Fibroblast of skin of left biceps (primary cell): ENCODE measurements at regions not wholly inside any gene's neighbourhood (a gene's known extent, or its start where the extent isn't known, plus 50 kb on each side); places are given as distances from the start of the nearest gene placed in this dataset.

Source experiments
- DNase-seq, 2 experiments: peaks; one replicate each; pipeline ENCODE4 v3.0.0-alpha.2; 2013; ENCODE audit warnings: low read depth in 2 of 2

DNA sequence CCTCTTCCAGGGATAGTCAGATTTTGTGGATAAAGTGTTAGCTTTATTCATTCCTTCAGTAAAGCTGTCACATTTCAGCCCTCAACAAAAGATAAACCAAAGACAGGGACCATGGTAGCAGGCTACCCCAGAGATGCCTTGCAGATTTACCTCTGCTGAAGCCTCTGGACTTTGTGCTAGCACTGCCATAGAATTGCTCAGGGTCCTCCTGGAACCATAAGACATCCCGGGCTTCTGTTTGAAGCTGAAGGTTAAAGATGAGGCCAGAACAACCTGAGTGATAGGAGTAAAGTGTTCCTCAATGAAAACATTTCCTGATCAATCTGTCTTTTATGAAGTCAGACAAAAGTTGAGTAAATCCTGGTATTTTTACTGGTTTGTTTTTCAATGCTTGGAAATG is 57.5 kb upstream of the ARL15 start:
- no peak for DNase-seq

DNA sequence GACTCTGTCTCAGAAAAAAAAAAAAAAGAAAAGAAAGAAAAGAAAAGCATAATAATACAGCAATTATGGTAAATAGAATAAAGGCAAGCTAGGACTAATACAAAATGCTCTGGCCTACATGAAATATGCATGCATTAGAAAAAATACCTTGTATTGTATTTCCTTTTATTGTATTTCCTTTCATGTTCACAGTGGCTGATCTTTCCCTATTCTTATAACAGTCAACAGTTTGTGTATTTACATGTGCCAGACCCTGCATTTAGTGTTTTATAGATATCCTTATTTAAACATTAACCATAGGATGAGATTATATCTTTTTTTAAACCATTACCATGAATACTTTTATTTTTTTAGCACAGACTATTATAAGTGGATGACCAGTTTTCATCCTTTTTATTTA is 56.3 kb upstream of the ARL15 start:
- DNase-seq: no peak

DNA sequence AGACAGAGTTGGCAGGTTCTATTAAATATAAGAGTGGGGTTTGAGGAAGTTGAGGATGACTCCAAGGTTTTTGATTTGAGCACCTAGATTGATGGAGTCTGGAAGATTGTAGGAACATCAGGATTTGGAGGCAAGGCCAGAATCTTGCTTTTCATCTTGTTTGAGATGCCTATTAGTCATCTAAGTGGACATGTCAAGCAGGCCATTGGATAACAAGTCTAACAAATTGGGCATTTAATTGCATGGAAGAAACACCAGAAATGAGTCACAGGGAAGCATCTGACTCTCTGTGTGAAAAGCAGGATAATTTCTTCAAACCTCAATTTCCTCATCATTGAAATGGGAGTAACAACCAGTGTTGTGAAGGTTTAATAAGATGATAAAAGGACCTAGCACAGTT is 53.3 kb upstream of the ARL15 start:
- no peak for DNase-seq

DNA sequence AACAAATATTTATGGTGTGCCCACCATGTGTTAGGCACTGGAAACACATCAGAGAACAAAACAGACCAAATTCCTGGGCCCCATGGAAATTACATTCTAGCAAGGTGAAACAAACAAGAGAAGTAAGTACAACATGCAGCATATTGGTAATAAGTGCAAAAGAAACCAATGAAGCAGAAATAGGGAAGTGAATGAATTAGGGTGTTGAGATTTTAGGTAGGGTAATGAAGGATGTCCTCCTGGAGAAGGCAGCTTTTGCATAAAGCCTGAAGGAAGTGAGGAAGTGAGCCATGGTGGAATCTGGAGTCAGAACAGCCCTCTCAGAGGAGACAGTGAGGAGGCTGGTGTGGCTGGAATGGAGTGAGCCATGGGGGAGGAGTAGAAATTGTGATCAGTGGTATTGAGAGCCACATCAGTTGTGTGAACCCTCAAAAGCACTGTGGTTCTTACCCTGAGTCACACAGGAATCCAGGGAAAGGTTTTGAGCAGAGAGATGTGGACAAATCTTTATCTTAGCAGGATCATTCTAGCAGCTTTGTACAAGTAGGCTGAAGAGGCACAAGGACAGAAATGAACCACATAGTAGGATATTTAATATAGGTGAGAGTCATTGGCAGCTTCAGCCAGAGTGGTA is 52.7 kb upstream of the ARL15 start:
- DNase-seq: no peak

DNA sequence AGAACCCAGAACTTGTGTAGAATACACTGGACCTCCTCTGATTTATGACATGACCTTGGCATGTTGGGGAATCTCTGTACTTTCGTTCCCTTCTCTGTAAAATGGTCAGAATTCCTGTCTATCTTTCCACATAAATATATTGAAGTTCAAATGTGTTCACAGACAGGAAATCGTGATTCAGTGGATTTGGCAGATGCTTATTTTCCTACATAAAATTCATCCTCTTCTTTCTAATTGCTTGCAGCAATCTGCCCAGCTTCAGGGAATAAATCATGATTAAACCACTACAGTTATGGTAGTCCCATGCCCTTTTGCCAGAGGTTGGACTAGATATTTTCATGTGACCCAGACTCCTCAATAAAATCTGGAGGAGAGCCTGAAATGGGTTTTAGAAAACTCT is 52.1 kb upstream of the ARL15 start:
- no peak for DNase-seq

DNA sequence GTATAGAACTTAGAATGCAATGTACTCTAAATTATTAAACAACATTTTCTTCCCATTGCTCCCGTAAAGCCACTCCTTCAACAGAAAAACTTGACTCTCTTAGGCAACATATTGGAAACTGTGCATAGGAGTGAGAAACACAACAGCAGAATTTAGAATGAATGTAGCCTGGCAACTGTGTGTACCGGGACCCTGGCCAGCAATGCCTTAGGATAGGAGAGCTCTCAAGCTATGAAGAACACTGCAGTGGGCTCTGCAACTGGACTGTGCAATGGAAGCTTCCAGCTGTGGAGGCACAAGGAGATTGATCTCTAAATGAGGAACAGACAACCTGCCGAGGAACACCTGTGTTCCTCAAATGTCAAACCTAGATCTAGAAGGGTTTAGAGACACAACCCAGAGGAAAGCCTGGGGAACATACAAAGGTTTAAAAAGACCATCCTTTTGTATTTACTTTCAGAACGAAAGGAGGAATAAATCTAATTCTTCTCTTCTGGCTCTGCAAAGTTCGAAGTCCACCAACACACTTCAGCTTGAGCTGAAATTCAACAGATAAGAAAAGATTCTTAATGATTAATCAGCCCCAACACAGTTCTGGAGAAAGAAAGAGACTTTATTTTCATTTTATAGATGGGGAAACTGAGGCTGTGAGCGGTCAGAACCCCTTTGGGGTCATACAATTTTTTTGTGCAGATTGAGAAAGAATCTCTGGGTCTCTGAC is 51.5 kb upstream of the ARL15 start:
- DNase-seq: no peak

DNA sequence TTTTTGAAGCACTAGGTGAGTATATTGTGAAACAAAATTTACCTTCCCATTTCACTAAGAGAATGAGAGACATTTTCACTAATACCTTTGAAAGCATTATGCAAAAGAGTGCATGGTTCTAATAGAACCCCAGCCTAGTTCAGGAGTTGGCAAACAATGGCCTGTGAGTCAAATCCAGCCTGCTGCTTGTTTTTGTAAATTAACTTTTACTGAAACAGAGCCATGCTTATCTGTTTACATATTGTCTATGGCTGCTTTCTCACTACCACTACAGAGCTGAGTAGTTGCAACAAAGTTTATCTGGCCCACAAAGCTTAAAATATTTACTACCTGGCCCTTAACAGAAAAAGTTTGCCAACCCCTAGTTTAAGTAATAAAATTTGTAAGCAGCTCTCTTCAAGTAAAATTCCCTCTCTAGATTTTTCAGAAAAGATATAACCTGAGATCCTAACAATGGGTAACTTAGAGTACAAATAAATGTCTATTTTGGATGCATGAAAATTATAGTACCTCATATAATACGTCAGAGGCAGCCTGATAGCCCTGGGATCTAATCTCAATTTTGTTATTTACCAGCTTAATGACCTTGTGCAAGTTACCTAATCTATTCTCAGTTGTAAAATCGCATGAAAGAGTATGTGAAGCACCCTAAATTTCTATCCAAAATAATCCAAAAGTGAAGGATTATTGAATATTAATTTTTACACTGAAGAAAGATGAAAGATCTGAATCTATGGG is 50.7 kb upstream of the ARL15 start:
- DNase-seq: no peak
